T-helper 22 cell (primary cell): ENCODE measurements at regions not wholly inside any gene's neighbourhood (a gene's known extent, or its start where the extent isn't known, plus 50 kb on each side); places are given as distances from the start of the nearest gene placed in this dataset.

Experiments
- DNase-seq: peaks from one replicate; pipeline ENCODE4 v3.0.0-alpha.2; 2020; ENCODE audit warnings: low read depth

GRCh38 chr14:101120641-101121507, 217.4 kb upstream of the RTL1 start:
- no peak for DNase-seq

GRCh38 chr14:101121508-101122139, 218.1 kb upstream of the RTL1 start:
- no peak for DNase-seq

- DNase-seq = no peak
Measured at GRCh38 chr14:101122237-101123141, 219.0 kb upstream of the RTL1 start.

- DNase-seq = no peak
Measured at GRCh38 chr14:101123618-101124510, 220.3 kb upstream of the RTL1 start.

GRCh38 chr14:101124815-101125214, 221.3 kb upstream of the RTL1 start:
- DNase-seq = no peak

- DNase-seq = no peak
Measured at GRCh38 chr14:101125313-101125712, 221.8 kb upstream of the RTL1 start.

- DNase-seq = no peak
Measured at GRCh38 chr14:101125719-101126651, 222.5 kb upstream of the RTL1 start.

GRCh38 chr14:101126731-101127130, 223.2 kb upstream of the RTL1 start:
- no peak for DNase-seq

GRCh38 chr14:101127224-101127623, 223.7 kb upstream of the RTL1 start:
- DNase-seq = no peak

GRCh38 chr14:101128478-101129321, 225.2 kb upstream of the RTL1 start:
- DNase-seq = no peak

GRCh38 chr14:101129521-101130167, 226.1 kb upstream of the RTL1 start:
- DNase-seq = no peak

GRCh38 chr14:101130861-101131260, 227.3 kb upstream of the RTL1 start:
- DNase-seq = no peak

GRCh38 chr14:101131451-101131916, 228.0 kb upstream of the RTL1 start:
- no peak for DNase-seq

- no peak for DNase-seq
Measured at GRCh38 chr14:101132051-101132571, 228.6 kb upstream of the RTL1 start.

GRCh38 chr14:101132588-101132987, 229.1 kb upstream of the RTL1 start:
- no peak for DNase-seq

- DNase-seq = no peak
Measured at GRCh38 chr14:101133068-101133467, 229.5 kb upstream of the RTL1 start.

GRCh38 chr14:101134161-101134631, 230.7 kb upstream of the RTL1 start:
- DNase-seq = no peak

GRCh38 chr14:101134851-101135433, 231.4 kb upstream of the RTL1 start:
- DNase-seq = no peak
